Osteocyte (in vitro differentiated cells): ENCODE measurements at regions not wholly inside any gene's neighbourhood (a gene's known extent, or its start where the extent isn't known, plus 50 kb on each side); places are given as distances from the start of the nearest gene placed in this dataset.
"Not testable (repeated sequence)": the region's sequence is repeated elsewhere in the genome, so short reads cannot be mapped to it uniquely, and the experiment has no call there.

Source experiments
- DNase-seq: peaks from one replicate; pipeline ENCODE4 v3.0.0; 2021; ENCODE audit warnings: mixed read lengths; ENCODE audit not compliant: unreplicated experiment; ENCODE audit errors: extremely low spot score
- H3K27ac Mint-ChIP-seq: one replicate; pipeline ENCODE4 v1.8.0; 2021; ENCODE audit warnings: mild to moderate bottlenecking, mixed read lengths; ENCODE audit not compliant: unreplicated experiment
- H3K27me3 Mint-ChIP-seq: one replicate; pipeline ENCODE4 v1.8.0; 2021; ENCODE audit warnings: mixed read lengths; ENCODE audit not compliant: unreplicated experiment
- H3K36me3 Mint-ChIP-seq: one replicate; pipeline ENCODE4 v1.8.0; 2021; ENCODE audit warnings: mixed read lengths; ENCODE audit not compliant: unreplicated experiment
- H3K4me1 Mint-ChIP-seq: one replicate; pipeline ENCODE4 v1.8.0; 2021; ENCODE audit warnings: mixed read lengths; ENCODE audit not compliant: unreplicated experiment
- H3K4me3 Mint-ChIP-seq: one replicate; pipeline ENCODE4 v1.8.0; 2021; ENCODE audit warnings: mild to moderate bottlenecking, moderate library complexity, mixed read lengths; ENCODE audit not compliant: unreplicated experiment
- H3K9me3 Mint-ChIP-seq: one replicate; pipeline ENCODE4 v1.8.0; 2021; ENCODE audit warnings: mixed read lengths; ENCODE audit not compliant: unreplicated experiment
- CTCF ChIP-seq: fragments of 200-600 bp; sonication (generic); IDR thresholded peaks from 2 replicates; pipeline ENCODE4 v1.5.0; 2021; ENCODE audit warnings: antibody characterized with exemption, mild to moderate bottlenecking, moderate library complexity

GRCh38 chr12:116327992-116328391, 50.5 kb upstream of the MED13L start:
- H3K27me3 Mint-ChIP-seq, H3K9me3 Mint-ChIP-seq, H3K27ac Mint-ChIP-seq, H3K4me1 Mint-ChIP-seq, H3K36me3 Mint-ChIP-seq, DNase-seq, H3K4me3 Mint-ChIP-seq: not testable (repeated sequence)

DNA sequence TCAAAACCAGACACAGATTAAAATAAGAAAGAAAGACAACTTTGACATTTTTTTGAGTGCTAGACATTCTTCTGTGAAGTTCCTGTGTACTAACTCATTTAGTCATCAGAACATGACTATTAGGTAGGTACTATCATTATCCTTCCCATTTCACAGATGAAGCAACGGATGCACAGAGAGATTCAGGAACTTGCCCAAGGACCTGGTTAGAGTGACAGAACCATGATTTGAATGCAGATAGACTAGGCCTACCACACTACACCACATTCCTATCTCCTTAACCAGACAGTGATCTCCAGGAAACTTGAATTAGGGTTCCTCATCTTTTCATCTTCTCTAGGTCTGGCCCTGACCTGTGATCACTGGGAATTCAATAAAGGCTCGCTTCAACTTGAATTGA, 54.4 kb upstream of the MED13L start:
- no peak for DNase-seq
- Mint-ChIP-seq H3K4me1 (peaks cover 6% of the 10 kb centered on the region), H3K4me3 (no peak overlapping the region), H3K9me3 (peaks cover 7% of the 10 kb centered on the region), H3K36me3 (no peaks in the 10 kb centered on the region), H3K27ac (no peak overlapping the region), H3K27me3 (no peaks in the 10 kb centered on the region)
- no peak for TF ChIP-seq CTCF

DNA sequence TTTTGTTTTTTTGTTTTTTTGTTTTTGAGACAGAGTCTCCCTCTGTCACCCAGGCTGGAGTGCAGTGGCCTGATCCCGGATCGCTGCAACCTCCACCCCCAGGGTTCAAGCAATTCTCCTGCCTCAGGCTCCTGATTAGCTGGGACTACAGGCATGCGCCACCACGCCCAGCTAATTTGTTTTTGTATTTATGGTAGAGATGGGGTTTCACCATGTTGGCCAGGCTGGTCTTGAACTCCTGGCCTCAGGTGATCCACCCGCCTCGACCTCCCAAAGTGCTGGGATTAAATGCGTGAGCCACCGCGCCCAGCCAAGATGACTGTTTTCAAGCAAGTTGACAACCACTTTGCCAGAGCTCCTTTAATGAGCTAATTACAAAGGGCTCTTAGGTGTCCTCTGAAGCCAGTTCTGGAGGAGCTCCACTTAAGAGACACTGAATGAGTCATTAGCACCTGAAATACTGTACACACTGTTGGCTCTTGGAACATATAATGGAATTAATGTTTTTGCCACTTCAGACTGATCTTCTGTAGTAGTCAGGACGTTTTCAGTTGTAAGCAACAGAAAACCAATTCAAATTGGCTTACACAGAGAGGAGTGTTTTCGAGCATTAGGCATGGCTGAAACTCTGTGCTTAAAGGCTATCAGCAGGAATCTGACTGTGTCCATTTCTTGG, 55.4 kb upstream of the MED13L start:
- H3K4me3 Mint-ChIP-seq = no peak overlapping the region
- no peak for TF ChIP-seq CTCF
- peaks cover under 1% of the 10 kb centered on the region for H3K9me3 Mint-ChIP-seq
- DNase-seq = no peak
- H3K27ac Mint-ChIP-seq = no peak overlapping the region
- no peaks in the 10 kb centered on the region for H3K27me3 Mint-ChIP-seq
- H3K4me1 Mint-ChIP-seq = peaks cover 8% of the 10 kb centered on the region
- no peaks in the 10 kb centered on the region for H3K36me3 Mint-ChIP-seq

GRCh38 chr12:116333402-116333801, 55.9 kb upstream of the MED13L start:
- TF ChIP-seq CTCF = no peak
- Mint-ChIP-seq H3K4me3 (no peak overlapping the region), H3K27ac (no peak overlapping the region), H3K4me1 (peaks cover 8% of the 10 kb centered on the region), H3K9me3 (no peaks in the 10 kb centered on the region), H3K27me3 (no peaks in the 10 kb centered on the region), H3K36me3 (no peaks in the 10 kb centered on the region)
- no peak for DNase-seq

DNA sequence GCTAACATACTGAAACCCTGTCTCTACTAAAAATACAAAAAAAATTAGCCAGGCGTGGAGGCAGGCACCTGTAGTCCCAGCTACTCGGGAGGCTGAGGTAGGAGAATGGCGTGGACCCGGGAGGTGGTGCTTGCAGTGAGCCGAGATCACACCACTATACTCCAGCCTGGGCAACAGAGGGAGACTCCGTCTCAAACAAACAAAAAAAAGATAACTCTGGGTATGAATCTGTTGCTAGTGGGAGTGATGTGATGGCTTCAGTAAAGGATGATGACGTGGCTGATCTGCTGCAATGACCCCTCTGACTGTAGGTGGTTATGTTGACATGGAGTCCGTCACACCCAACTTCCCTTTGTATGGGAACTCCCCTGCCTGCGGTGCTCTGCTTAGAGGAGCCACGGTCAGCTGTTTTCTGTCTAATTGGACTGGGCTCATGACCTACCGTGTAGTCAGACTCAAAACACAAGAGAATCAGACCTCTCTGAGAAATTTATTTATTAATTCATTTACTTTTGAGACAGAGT, 59.1 kb upstream of the MED13L start:
- Mint-ChIP-seq H3K27me3 (no peaks in the 10 kb centered on the region), H3K4me3 (no peak overlapping the region), H3K4me1 (peaks cover 10% of the 10 kb centered on the region), H3K27ac (no peak overlapping the region), H3K36me3 (no peaks in the 10 kb centered on the region), H3K9me3 (no peaks in the 10 kb centered on the region)
- DNase-seq = no peak
- no peak for TF ChIP-seq CTCF
